PFSK-1 (cell line): ENCODE measurements at regions not wholly inside any gene's neighbourhood (a gene's known extent, or its start where the extent isn't known, plus 50 kb on each side); places are given as distances from the start of the nearest gene placed in this dataset.

Source experiments
- POLR2AphosphoS5 ChIP-seq: IDR thresholded peaks from 2 replicates; pipeline ENCODE4 v1.6.1; 2012; ENCODE audit warnings: low read depth, mild to moderate bottlenecking, control low read depth, low read length, moderate library complexity
- REST ChIP-seq, 2 experiments: IDR thresholded peaks; 2 replicates each; pipeline versions ENCODE4 v1.6.1 to v1.8.0; 2011 to 2012; ENCODE audit warnings: low read depth in 2 of 2, low read length in 2 of 2, control low read depth in 1 of 2, inconsistent platforms in 1 of 2, mild to moderate bottlenecking in 1 of 2, moderate library complexity in 1 of 2; ENCODE audit not compliant: insufficient read depth in 1 of 2
- TAF1 ChIP-seq: IDR thresholded peaks from 2 replicates; pipeline ENCODE4 v1.6.1; 2012; ENCODE audit warnings: low read length, control low read depth, borderline replicate concordance; ENCODE audit not compliant: insufficient read depth

DNA sequence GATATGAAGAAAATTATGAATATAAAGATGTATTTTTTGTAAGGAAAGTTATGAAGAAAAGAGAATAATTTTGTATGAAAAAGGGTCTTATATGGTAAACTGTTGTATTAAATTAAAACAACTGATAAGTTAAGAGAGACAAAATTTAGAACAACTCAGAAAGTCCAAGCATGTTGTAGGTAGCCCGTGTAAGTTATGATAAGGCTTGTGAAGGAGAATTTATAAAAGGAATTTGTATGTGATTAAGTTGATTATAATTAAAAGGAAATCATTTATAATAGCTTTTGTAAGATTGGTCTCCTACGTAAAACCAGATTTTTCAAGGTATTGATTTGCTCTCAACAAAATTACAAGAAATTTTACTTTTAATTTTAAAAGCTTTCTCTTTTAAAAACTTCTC, 1579.3 kb downstream of the HACE1 start:
- TF ChIP-seq POLR2AphosphoS5 (no peak), TAF1 (no peak), REST (IDR thresholded peaks at IDR 0.05; ENCODE audit: insufficient read depth in 1 of 2, low read depth in 2 of 2, low read length in 2 of 2) (no peak)
